ENCODE measurements at regions not wholly inside any gene's neighbourhood (a gene's known extent, or its start where the extent isn't known, plus 50 kb on each side); places are given as distances from the start of the nearest gene placed in this dataset.

- TF ChIP-seq, protein P1, sequence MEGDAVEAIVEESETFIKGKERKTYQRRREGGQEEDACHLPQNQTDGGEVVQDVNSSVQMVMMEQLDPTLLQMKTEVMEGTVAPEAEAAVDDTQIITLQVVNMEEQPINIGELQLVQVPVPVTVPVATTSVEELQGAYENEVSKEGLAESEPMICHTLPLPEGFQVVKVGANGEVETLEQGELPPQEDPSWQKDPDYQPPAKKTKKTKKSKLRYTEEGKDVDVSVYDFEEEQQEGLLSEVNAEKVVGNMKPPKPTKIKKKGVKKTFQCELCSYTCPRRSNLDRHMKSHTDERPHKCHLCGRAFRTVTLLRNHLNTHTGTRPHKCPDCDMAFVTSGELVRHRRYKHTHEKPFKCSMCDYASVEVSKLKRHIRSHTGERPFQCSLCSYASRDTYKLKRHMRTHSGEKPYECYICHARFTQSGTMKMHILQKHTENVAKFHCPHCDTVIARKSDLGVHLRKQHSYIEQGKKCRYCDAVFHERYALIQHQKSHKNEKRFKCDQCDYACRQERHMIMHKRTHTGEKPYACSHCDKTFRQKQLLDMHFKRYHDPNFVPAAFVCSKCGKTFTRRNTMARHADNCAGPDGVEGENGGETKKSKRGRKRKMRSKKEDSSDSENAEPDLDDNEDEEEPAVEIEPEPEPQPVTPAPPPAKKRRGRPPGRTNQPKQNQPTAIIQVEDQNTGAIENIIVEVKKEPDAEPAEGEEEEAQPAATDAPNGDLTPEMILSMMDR (IDR thresholded peaks at IDR 0.05): no peak
These were observed 533.2 kb downstream of the RFC3 start for GRCh38 chr13:34351134-34351533.

GRCh38 chr13:34352958-34353357, 535.0 kb downstream of the RFC3 start:
- TF ChIP-seq, protein P1 (IDR thresholded peaks at IDR 0.05): no peak

DNA sequence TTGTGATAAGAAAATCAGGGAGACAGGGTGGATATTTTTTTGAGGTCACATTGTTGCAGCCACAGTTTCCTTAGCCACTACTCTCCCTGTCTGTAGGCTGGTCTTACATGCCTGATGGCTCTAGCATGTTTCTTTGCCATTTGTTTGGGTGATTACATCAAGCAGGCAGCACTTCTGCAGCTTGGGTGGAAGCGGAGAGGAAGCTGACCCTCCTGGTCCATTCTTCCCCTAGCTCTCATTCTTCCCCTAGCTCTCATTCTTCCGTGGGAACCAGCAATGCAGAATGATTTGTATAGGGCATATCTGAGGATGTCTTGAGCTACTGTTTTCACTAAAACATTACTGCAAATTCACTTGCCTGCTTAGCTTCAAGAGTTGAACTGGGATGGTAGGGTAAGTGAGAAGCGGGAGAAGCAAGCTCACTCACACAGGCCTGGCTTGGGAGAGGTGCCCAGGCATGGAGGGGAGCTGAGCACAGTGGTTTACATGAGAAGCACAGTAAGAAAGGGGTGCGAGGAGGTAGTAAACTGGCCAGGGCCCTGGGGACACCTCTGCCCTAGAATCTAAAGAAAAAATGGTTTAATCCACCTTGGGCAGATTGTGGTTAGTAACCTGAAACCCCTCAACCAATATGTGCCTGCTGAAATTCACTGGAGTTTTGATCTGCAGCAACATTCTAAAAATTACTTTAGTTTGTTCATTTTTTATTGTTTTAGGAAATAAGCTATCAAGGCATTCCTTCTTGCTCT, 538.9 kb downstream of the RFC3 start:
- TF ChIP-seq, protein P1 (IDR thresholded peaks at IDR 0.05): no peak

DNA sequence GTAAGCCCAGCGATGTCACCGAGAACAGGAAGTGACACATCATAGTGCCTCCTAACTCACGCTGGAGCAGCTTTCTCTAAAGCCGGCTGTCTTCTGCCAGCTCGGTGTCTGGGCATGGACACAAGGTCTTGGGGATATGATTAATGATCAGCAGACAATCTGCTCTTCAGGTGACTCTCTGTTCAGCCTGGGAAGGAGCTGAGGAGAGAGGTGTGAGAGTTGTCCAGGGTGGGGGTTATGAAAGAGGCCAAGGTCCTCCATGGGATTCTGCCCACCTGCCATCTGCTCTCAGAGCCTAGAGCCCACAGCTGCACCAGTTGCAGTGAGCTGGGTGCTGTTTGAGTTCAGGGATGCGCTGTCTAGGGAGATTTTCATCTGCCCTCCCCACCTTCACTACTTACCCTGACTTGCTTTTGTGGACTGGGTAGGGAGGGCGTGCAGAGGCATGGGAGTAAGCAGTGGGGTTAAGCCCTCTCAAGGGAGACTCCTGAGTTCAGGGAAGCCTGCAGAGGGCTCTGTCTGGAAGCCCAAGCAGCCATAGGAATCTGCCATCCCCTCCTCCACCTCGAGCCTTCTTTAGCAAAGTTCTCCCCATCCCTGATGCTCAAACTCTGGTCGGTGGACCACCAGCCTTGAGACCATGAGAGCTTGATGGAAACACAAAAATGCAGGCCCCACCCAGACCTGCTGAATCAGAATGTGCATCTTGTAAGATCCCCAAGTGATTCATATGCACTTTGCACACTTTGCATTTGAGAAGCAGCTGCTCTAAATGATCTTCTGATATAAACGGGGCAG, 539.7 kb downstream of the RFC3 start:
- TF ChIP-seq, protein P1 (IDR thresholded peaks at IDR 0.05): no peak

- TF ChIP-seq, protein P1 (IDR thresholded peaks at IDR 0.05): no peak
These were observed 541.0 kb downstream of the RFC3 start for GRCh38 chr13:34358811-34359513.

- TF ChIP-seq, protein P1 (IDR thresholded peaks at IDR 0.05): no peak
These were observed 542.8 kb downstream of the RFC3 start for GRCh38 chr13:34360702-34361101.

DNA sequence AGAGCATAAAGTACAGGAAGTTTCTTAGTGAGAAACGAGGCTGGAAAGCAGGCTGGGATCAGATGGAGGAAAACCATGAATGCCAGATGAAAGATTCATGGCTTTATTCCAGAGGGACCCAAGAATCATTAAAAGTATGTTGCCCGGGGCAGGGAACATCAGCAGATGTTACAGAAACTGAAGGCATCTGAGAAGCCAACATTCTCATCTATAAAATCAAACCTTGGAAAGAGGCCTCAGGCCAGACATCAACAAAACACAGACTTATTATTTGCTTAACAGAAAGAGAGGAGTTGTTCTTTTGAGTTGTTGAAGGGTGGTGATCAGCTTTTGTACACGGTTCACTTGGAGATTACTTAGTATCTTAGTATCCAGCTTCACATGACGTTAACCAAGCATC, 543.6 kb downstream of the RFC3 start:
- TF ChIP-seq, protein P1 (IDR thresholded peaks at IDR 0.05): no peak
